ENCODE measurements at regions not wholly inside any gene's neighbourhood (a gene's known extent, or its start where the extent isn't known, plus 50 kb on each side); places are given as distances from the start of the nearest gene placed in this dataset.
A peak's percentile ranks its signal among the peaks of the same experiment; 100 is the strongest.

- CTCF ChIA-PET, result interaction anchor here (0.9 kb wide), 1 partner anchor 103 kb away, joined by 3 read pairs; no protein-coding TSS in a partner anchor
- no peaks in the 10 kb centered on the region for H3K9me3 ChIP-seq (ENCODE audit: low read depth, low read length, poor library complexity, severe bottlenecking)
- H3K27me3 ChIP-seq (replicated peaks; ENCODE audit: insufficient read depth, low read depth, low read length, poor library complexity), result no peaks in the 10 kb centered on the region
- peak; percentile 63 for TF ChIP-seq CTCF (conservative IDR thresholded peaks at IDR 0.05; ENCODE audit: low read depth, low read length)
- TF ChIP-seq EZH2 (IDR thresholded peaks at IDR 0.05; ENCODE audit: borderline replicate concordance, low read depth, low read length, poor library complexity, severe bottlenecking), result no peak
- H3K4me1 ChIP-seq (ENCODE audit: insufficient read depth, low read length, poor library complexity, severe bottlenecking), result no peaks in the 10 kb centered on the region
- BruUV-seq (replicated peaks), result no TSS peak
- no peak overlapping the region for H3K27ac ChIP-seq (ENCODE audit: low read depth, low read length, poor library complexity, severe bottlenecking)
- no peaks in the 10 kb centered on the region for H3K36me3 ChIP-seq (ENCODE audit: insufficient read depth, low read length, poor library complexity, severe bottlenecking)
- no peak overlapping the region for H3K4me3 ChIP-seq (ENCODE audit: low read depth, low read length, poor library complexity, severe bottlenecking)
- POLR2A ChIA-PET (ENCODE audit: low non-redundant PET), result no interaction called here
- DNase-seq (ENCODE audit: low spot score), result peak; percentile 68
- intact Hi-C loops (cut with micrococcal nuclease; ENCODE audit: unreplicated experiment), result no loop called here
Measured at GRCh38 chr4:122003335-122003734, 51.5 kb upstream of the TRPC3 start.
